Mesothelial cell of epicardium (in vitro differentiated cells): ENCODE measurements at regions not wholly inside any gene's neighbourhood (a gene's known extent, or its start where the extent isn't known, plus 50 kb on each side); places are given as distances from the start of the nearest gene placed in this dataset.

Experiments used
- DNase-seq, 2 experiments: peaks; one replicate each; pipeline ENCODE4 v3.0.0; 2021; ENCODE audit warnings: low spot score in 2 of 2; ENCODE audit not compliant: unreplicated experiment in 2 of 2
- H3K27ac Mint-ChIP-seq: 2 replicates; pipeline ENCODE4 v1.8.0; 2021; ENCODE audit warnings: mixed read lengths
- H3K27me3 Mint-ChIP-seq: 2 replicates; pipeline ENCODE4 v1.8.0; 2021; ENCODE audit warnings: low read depth, mixed read lengths
- H3K36me3 Mint-ChIP-seq: 2 replicates; pipeline ENCODE4 v1.8.0; 2021; ENCODE audit warnings: mixed read lengths
- H3K4me1 Mint-ChIP-seq: 2 replicates; pipeline ENCODE4 v1.8.0; 2021; ENCODE audit warnings: mixed read lengths
- H3K4me3 Mint-ChIP-seq: 2 replicates; pipeline ENCODE4 v1.8.0; 2021; ENCODE audit warnings: mild to moderate bottlenecking, moderate library complexity, mixed read lengths
- H3K9me3 Mint-ChIP-seq: 2 replicates; pipeline ENCODE4 v1.8.0; 2021; ENCODE audit warnings: mixed read lengths
- CTCF ChIP-seq: fragments of 200-600 bp; sonication (generic); IDR thresholded peaks from one replicate; pipeline ENCODE4 v1.5.0; 2021; ENCODE audit warnings: antibody characterized with exemption; ENCODE audit not compliant: unreplicated experiment

GRCh38 chr3:124656531-124656930, 73.7 kb upstream of the UMPS start:
- no peak overlapping the region for H3K4me3 Mint-ChIP-seq
- H3K36me3 Mint-ChIP-seq = peaks cover 39% of the 10 kb centered on the region
- DNase-seq = no peak
- H3K27ac Mint-ChIP-seq = no peak overlapping the region
- H3K27me3 Mint-ChIP-seq = no peaks in the 10 kb centered on the region
- TF ChIP-seq CTCF = no peak
- H3K9me3 Mint-ChIP-seq = no peaks in the 10 kb centered on the region
- peaks cover 8% of the 10 kb centered on the region for H3K4me1 Mint-ChIP-seq

GRCh38 chr3:124657138-124657537, 73.1 kb upstream of the UMPS start:
- H3K27me3 Mint-ChIP-seq = no peaks in the 10 kb centered on the region
- H3K9me3 Mint-ChIP-seq = no peaks in the 10 kb centered on the region
- no peak overlapping the region for H3K4me3 Mint-ChIP-seq
- no peak for DNase-seq
- peaks cover 35% of the 10 kb centered on the region for H3K36me3 Mint-ChIP-seq
- H3K27ac Mint-ChIP-seq = no peak overlapping the region
- H3K4me1 Mint-ChIP-seq = peaks cover 8% of the 10 kb centered on the region
- no peak for TF ChIP-seq CTCF

GRCh38 chr3:124658270-124658669, 72.0 kb upstream of the UMPS start:
- no peak for TF ChIP-seq CTCF
- Mint-ChIP-seq H3K4me3 (no peak overlapping the region), H3K36me3 (peaks cover 30% of the 10 kb centered on the region), H3K9me3 (no peaks in the 10 kb centered on the region), H3K4me1 (peaks cover 6% of the 10 kb centered on the region), H3K27me3 (no peaks in the 10 kb centered on the region), H3K27ac (no peak overlapping the region)
- DNase-seq = no peak

- no peaks in the 10 kb centered on the region for H3K9me3 Mint-ChIP-seq
- peaks cover 6% of the 10 kb centered on the region for H3K4me1 Mint-ChIP-seq
- no peak overlapping the region for H3K4me3 Mint-ChIP-seq
- peaks cover 28% of the 10 kb centered on the region for H3K36me3 Mint-ChIP-seq
- DNase-seq = no peak
- H3K27ac Mint-ChIP-seq = no peak overlapping the region
- H3K27me3 Mint-ChIP-seq = no peaks in the 10 kb centered on the region
- no peak for TF ChIP-seq CTCF
Observed at GRCh38 chr3:124659175-124659574, 71.1 kb upstream of the UMPS start.

GRCh38 chr3:124660599-124660998, 69.7 kb upstream of the UMPS start:
- no peaks in the 10 kb centered on the region for H3K27me3 Mint-ChIP-seq
- H3K27ac Mint-ChIP-seq = no peak overlapping the region
- no peak overlapping the region for H3K4me3 Mint-ChIP-seq
- H3K4me1 Mint-ChIP-seq = peaks cover 6% of the 10 kb centered on the region
- peaks cover 24% of the 10 kb centered on the region for H3K36me3 Mint-ChIP-seq
- no peaks in the 10 kb centered on the region for H3K9me3 Mint-ChIP-seq
- no peak for DNase-seq
- TF ChIP-seq CTCF = no peak

GRCh38 chr3:124663690-124664089, 66.6 kb upstream of the UMPS start:
- H3K9me3 Mint-ChIP-seq = no peaks in the 10 kb centered on the region

More at GRCh38 chr3:124663690-124664089, 66.6 kb upstream of the UMPS start:
- DNase-seq = no peak
- no peak for TF ChIP-seq CTCF
- Mint-ChIP-seq H3K4me3 (no peak overlapping the region), H3K4me1 (peaks cover 9% of the 10 kb centered on the region), H3K36me3 (peaks cover 22% of the 10 kb centered on the region), H3K27me3 (no peaks in the 10 kb centered on the region), H3K27ac (peak overlapping the region; percentile 64)
